Body of pancreas (tissue), 4 donors: ENCODE measurements at regions not wholly inside any gene's neighbourhood (a gene's known extent, or its start where the extent isn't known, plus 50 kb on each side); places are given as distances from the start of the nearest gene placed in this dataset.

Experiments
- ATAC-seq: fragments of 150-250 bp; one replicate; pipeline ENCODE4 v1.9.1; 2016
- DNase-seq, 4 donors: peaks; one replicate each; pipeline ENCODE4 v3.0.0-alpha.2; 2019
- H3K27ac ChIP-seq, 4 donors: fragments of 200-600 bp; sonication (generic); 1 replicate in 3 of 4; 2 replicates in 1 of 4; pipeline versions ENCODE4 v1.5.1 to v1.6.1; 2016 to 2019; ENCODE audit warnings: mild to moderate bottlenecking in 1 of 4, mixed read lengths in 1 of 4, moderate library complexity in 1 of 4
- H3K27me3 ChIP-seq, 2 donors: fragments of 200-600 bp; sonication (generic); one replicate each; pipeline ENCODE4 v1.6.0; 2016; ENCODE audit warnings: mild to moderate bottlenecking in 1 of 2
- H3K36me3 ChIP-seq, 2 donors: fragments of 200-600 bp; sonication (generic); replicated peaks in 1 of 2; 2 replicates each; pipeline ENCODE4 v1.5.1; 2016; ENCODE audit warnings: low read depth in 2 of 2; ENCODE audit not compliant: insufficient read depth in 1 of 2
- H3K4me1 ChIP-seq: fragments of 200-600 bp; sonication (generic); one replicate; pipeline ENCODE4 v1.6.0; 2016
- H3K4me3 ChIP-seq, 2 donors: fragments of 200-600 bp; sonication (generic); 1 replicate in 1 of 2; 2 replicates in 1 of 2; pipeline ENCODE4 v1.5.1; 2016 to 2019
- H3K9me3 ChIP-seq, 3 donors: fragments of 200-600 bp; sonication (generic); 1 replicate in 2 of 3; 2 replicates in 1 of 3; pipeline ENCODE4 v1.5.1; 2016
- POLR2A ChIP-seq, 3 donors: fragments of 450-650 bp; IDR thresholded peaks; one replicate each; pipeline ENCODE4 v1.6.1; 2016; ENCODE audit warnings: antibody characterized with exemption in 3 of 3, mild to moderate bottlenecking in 2 of 3
- WGBS, 2 donors: methylation state at CpG; one replicate each; pipeline ENCODE4 v1.1.5; 2017; 5-methylcytosine and 5-hydroxymethylcytosine counted together
- intact Hi-C: fragments of 100-400 bp; cut with DNase I; formaldehyde crosslinking; loops from one replicate; pipeline ENCODE4 v1.15.1; 2023
- TF ChIP-seq, protein P1 (sequence below), 7 experiments: fragments of 450-650 bp in 4 of 7; fragments of 200-600 bp in 3 of 7; sonication (generic) in 3 of 7; IDR thresholded peaks; one replicate each; pipeline ENCODE4 v1.5.1; 2016 to 2019; ENCODE audit warnings: antibody characterized with exemption in 7 of 7

DNA sequence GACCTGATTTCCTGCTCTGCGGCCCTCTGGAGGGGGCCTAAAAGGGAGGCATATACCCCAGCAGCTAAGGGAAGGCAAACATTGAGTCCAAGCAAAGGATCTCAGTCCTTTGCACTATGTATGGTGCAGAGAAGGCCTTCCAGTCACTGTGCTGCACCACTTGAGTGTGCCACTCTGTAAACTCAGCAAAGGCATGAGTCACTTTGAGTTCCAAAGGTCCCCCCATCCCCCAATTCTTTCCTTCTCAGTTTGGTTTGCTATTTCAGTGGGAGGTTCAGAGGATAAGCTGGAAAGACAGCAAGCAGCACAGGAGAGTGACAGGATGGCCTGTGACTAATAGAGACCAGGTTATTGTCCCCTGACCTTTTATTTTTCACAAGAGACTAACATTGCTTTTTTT lies 131.3 kb downstream of the FHDC1 start:
- ATAC-seq (no peak), DNase-seq (peak in 1 of 4 donors; percentile 26)
- 50 to 91% methylated on average over 1 of the region's 1 CpG for WGBS, 2 donors
- no peaks in the 10 kb centered on the region for H3K9me3 ChIP-seq
- H3K27me3 ChIP-seq = no peaks in the 10 kb centered on the region
- H3K4me1 ChIP-seq = no peaks in the 10 kb centered on the region
- intact Hi-C loops = no loop called here
- H3K36me3 ChIP-seq = no peaks in the 10 kb centered on the region
- TF ChIP-seq POLR2A (IDR thresholded peaks at IDR 0.05) = no peak
- TF ChIP-seq, protein P1, sequence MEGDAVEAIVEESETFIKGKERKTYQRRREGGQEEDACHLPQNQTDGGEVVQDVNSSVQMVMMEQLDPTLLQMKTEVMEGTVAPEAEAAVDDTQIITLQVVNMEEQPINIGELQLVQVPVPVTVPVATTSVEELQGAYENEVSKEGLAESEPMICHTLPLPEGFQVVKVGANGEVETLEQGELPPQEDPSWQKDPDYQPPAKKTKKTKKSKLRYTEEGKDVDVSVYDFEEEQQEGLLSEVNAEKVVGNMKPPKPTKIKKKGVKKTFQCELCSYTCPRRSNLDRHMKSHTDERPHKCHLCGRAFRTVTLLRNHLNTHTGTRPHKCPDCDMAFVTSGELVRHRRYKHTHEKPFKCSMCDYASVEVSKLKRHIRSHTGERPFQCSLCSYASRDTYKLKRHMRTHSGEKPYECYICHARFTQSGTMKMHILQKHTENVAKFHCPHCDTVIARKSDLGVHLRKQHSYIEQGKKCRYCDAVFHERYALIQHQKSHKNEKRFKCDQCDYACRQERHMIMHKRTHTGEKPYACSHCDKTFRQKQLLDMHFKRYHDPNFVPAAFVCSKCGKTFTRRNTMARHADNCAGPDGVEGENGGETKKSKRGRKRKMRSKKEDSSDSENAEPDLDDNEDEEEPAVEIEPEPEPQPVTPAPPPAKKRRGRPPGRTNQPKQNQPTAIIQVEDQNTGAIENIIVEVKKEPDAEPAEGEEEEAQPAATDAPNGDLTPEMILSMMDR (IDR thresholded peaks at IDR 0.05) = no peak
- H3K27ac ChIP-seq = no peak overlapping the region
- no peak overlapping the region for H3K4me3 ChIP-seq

DNA sequence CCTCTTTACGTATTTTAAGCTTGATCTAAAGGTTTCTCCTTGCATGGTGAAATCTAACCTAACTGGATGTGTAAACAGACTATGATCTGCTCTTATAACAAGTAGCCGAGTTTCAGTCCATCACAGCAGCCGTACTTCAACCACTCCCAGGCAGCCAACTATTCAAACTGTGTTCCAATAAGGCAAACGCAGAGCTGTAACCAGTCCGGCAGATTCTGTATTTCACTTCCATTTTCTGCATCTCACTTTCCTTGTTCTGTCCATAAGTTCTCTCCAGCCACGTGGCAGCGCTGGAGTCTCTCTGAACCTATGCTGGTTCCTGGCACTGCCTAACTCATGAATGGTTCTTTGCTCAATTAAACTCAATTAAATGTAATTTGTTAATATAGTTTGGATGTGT lies 132.6 kb downstream of the FHDC1 start:
- no peaks in the 10 kb centered on the region for H3K27me3 ChIP-seq
- H3K36me3 ChIP-seq = no peaks in the 10 kb centered on the region
- TF ChIP-seq POLR2A (IDR thresholded peaks at IDR 0.05) = no peak
- TF ChIP-seq, protein P1 (IDR thresholded peaks at IDR 0.05) = no peak
- H3K4me1 ChIP-seq = no peaks in the 10 kb centered on the region
- no peak overlapping the region for H3K27ac ChIP-seq
- no peak for DNase-seq
- no peak for ATAC-seq
- 88 to 94% methylated on average over 7 of the region's 7 CpGs for WGBS, 2 donors
- no peak overlapping the region for H3K4me3 ChIP-seq
- no peaks in the 10 kb centered on the region for H3K9me3 ChIP-seq
- intact Hi-C loops = no loop called here

DNA sequence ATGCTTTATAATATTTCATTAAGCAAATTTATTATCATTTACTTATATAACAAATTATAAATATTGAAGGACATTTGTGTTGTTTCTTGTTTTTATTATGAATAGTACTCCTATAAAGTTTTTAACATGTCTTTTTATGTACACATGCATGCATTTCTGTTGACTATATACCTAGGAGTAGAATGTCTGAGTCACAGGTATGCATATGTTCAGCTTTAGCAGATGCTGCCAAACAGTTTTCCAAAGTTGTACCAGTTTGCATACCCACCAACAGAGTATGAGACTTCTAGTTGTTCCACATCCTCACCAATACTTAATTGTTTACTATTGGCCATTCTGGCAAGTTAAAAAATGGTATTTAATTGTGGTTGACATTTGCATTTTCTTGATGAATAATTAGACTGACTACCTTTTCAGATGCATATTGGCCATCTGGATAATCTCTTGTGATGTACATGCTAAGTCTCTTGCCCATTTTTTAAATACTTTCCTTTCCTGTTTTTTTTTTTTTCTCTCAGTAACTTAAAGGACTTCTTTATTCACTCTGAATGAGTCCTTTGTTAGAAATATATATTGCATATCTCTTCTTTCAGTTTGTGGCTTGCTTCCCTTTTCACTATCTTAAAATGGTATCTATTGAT lies 132.2 kb upstream of the TRIM2 start:
- no peak overlapping the region for H3K27ac ChIP-seq

DNA sequence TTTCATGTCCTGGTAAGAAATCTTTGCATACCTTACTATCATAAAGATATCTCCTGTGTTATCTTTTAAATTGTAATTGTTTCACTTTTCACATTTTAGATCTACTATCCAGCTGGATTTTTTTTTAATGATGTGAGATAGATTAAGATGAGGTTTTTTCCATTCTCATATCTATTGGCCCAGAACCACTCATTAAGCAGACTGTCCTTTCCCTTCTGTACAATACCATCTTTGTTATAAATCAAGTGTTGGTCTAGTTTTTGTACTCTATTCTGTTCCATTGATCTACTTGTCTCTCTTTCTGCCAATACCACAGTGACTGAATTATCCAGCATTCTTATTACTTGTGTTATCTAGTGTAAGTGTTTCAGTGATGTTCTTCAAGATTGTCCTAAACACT lies 131.6 kb upstream of the TRIM2 start:
- no peak for ATAC-seq
- Histone ChIP-seq H3K9me3 (no peaks in the 10 kb centered on the region), H3K36me3 (no peaks in the 10 kb centered on the region), H3K27me3 (no peaks in the 10 kb centered on the region), H3K4me1 (no peaks in the 10 kb centered on the region), H3K4me3 (no peak overlapping the region), H3K27ac (no peak overlapping the region)
- no peak for DNase-seq
- TF ChIP-seq, protein P1 (IDR thresholded peaks at IDR 0.05) = no peak
- no peak for TF ChIP-seq POLR2A (IDR thresholded peaks at IDR 0.05)
- intact Hi-C loops = no loop called here

More for the DNA sequence above, 132.2 kb upstream of the TRIM2 start:
- H3K9me3 ChIP-seq = no peaks in the 10 kb centered on the region
- TF ChIP-seq, protein P1 (IDR thresholded peaks at IDR 0.05) = no peak
- TF ChIP-seq POLR2A (IDR thresholded peaks at IDR 0.05) = no peak
- ATAC-seq (no peak), DNase-seq (no peak)
- intact Hi-C loops = no loop called here
- H3K27me3 ChIP-seq = no peaks in the 10 kb centered on the region
- no peaks in the 10 kb centered on the region for H3K36me3 ChIP-seq
- H3K4me1 ChIP-seq = no peaks in the 10 kb centered on the region
- H3K4me3 ChIP-seq = no peak overlapping the region

DNA sequence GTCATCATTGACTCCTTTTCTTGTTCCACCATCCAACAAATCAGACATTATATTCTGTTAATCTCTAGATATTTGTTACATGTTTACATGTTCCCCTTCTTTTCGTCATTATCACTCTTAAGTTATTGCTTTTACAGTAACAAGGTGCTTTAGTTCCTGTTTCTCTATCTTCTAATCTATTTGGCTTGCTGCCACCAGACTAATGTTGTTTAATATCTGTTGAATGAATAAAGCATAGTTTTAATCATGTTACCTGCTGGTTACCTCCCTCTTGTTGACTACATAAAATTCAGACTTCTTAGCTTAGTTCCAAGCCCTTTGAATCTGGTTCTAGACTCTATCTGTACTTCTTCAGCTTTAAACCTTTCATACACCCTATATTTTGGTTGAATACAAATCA lies 129.8 kb upstream of the TRIM2 start:
- TF ChIP-seq, protein P1 (IDR thresholded peaks at IDR 0.05) = no peak
- TF ChIP-seq POLR2A (IDR thresholded peaks at IDR 0.05) = no peak
- WGBS, 2 donors = 7 to 32% methylated on average over 1 of the region's 1 CpG
- intact Hi-C loops = no loop called here
- Histone ChIP-seq H3K9me3 (no peaks in the 10 kb centered on the region), H3K4me1 (no peaks in the 10 kb centered on the region), H3K4me3 (no peak overlapping the region), H3K36me3 (no peaks in the 10 kb centered on the region), H3K27me3 (no peaks in the 10 kb centered on the region), H3K27ac (no peak overlapping the region)
- DNase-seq (no peak), ATAC-seq (no peak)
